Endothelial cell of umbilical vein (primary cell): ENCODE measurements at regions not wholly inside any gene's neighbourhood (a gene's known extent, or its start where the extent isn't known, plus 50 kb on each side); places are given as distances from the start of the nearest gene placed in this dataset.

Experiments
- BruUV-seq: library from RNA; stranded (reverse); fragments of 400-500 nt; replicated peaks from 2 replicates; lab custom pipeline; 2021; lab: Mats Ljungman, UMichigan
- CTCF ChIA-PET: fragments of 300-600, 350-600 bp; sonication (Branson Sonifier 250); formaldehyde crosslinking; loops from one replicate; lab custom pipeline; 2021; ENCODE audit warnings: antibody characterized with exemption, inconsistent platforms; lab: Charles Lee
- POLR2A ChIA-PET: fragments of 300-600, 350-600 bp; sonication (Branson Sonifier 250); formaldehyde crosslinking; loops from one replicate; lab custom pipeline; 2021; ENCODE audit warnings: antibody characterized with exemption, inconsistent platforms; lab: Charles Lee
- DNase-seq: peaks from one replicate; pipeline ENCODE4 v3.0.0-alpha.2; 2011; ENCODE audit warnings: low read depth, low spot score
- FAIRE-seq: peaks from 2 replicates; lab custom pipeline; 2011; peaks lifted over from hg19 to GRCh38; lab: Jason Lieb, UNC
- H2AFZ ChIP-seq: 2 replicates; pipeline ENCODE4 v1.6.0; 2012; ENCODE audit warnings: low read depth, low read length, control low read depth, inconsistent platforms
- H3K27ac ChIP-seq: 2 replicates; pipeline ENCODE4 v1.5.1; 2011; ENCODE audit warnings: low read depth, mild to moderate bottlenecking, control low read depth, low read length, moderate library complexity; ENCODE audit not compliant: insufficient read depth
- H3K27me3 ChIP-seq, 2 experiments: 2 replicates each; pipeline versions ENCODE4 v1.6.0 to v1.6.1; 2011; ENCODE audit warnings: low read length in 2 of 2, mixed read lengths in 1 of 2; ENCODE audit not compliant: control insufficient read depth in 2 of 2, insufficient read depth in 2 of 2
- H3K36me3 ChIP-seq, 2 experiments: 2 replicates in 1 of 2; 3 replicates in 1 of 2; pipeline ENCODE4 v1.5.1; 2011; ENCODE audit warnings: low read length in 2 of 2, mild to moderate bottlenecking in 1 of 2, moderate library complexity in 1 of 2; ENCODE audit not compliant: control insufficient read depth in 2 of 2, insufficient read depth in 2 of 2; ENCODE audit errors: extremely low read depth in 1 of 2
- H3K4me1 ChIP-seq: 3 replicates; pipeline ENCODE4 v1.5.1; 2011; ENCODE audit warnings: mild to moderate bottlenecking, low read length; ENCODE audit not compliant: control insufficient read depth, insufficient read depth; ENCODE audit errors: extremely low read depth
- H3K4me2 ChIP-seq: 2 replicates; pipeline ENCODE4 v1.6.1; 2011; ENCODE audit warnings: low read length, control low read depth, mixed read lengths; ENCODE audit not compliant: insufficient read depth
- H3K4me3 ChIP-seq, 3 experiments: fragments of 200-600 bp in 1 of 3; sonication (generic), shearing (Covaris generic) in 1 of 3; replicated peaks in 1 of 3; 2 replicates each; pipeline ENCODE4 v1.5.1; 2011 to 2016; ENCODE audit warnings: control low read depth in 3 of 3, low read length in 3 of 3, mild to moderate bottlenecking in 2 of 3, inconsistent platforms in 1 of 3, low read depth in 1 of 3, moderate library complexity in 1 of 3; ENCODE audit not compliant: insufficient read depth in 1 of 3
- H3K79me2 ChIP-seq: 2 replicates; pipeline ENCODE4 v1.6.0; 2012; ENCODE audit warnings: low read length, inconsistent platforms; ENCODE audit not compliant: control insufficient read depth, insufficient read depth
- H3K9ac ChIP-seq: replicated peaks from 2 replicates; pipeline ENCODE3; 2011; ENCODE audit warnings: low read length, control low read depth; ENCODE audit not compliant: insufficient read depth; ENCODE audit errors: extremely low read depth
- H3K9me1 ChIP-seq: replicated peaks from 3 replicates; pipeline ENCODE4 v1.6.0; 2011; ENCODE audit warnings: mild to moderate bottlenecking, low read length; ENCODE audit not compliant: control insufficient read depth, insufficient read depth; ENCODE audit errors: extremely low read depth
- H3K9me3 ChIP-seq: replicated peaks from 2 replicates; pipeline ENCODE4 v1.5.1; 2012; ENCODE audit warnings: low read length, inconsistent platforms; ENCODE audit not compliant: control insufficient read depth, insufficient read depth
- H4K20me1 ChIP-seq: replicated peaks from 2 replicates; pipeline ENCODE3; 2011; ENCODE audit warnings: mild to moderate bottlenecking, low read length; ENCODE audit not compliant: control insufficient read depth, insufficient read depth; ENCODE audit errors: extremely low read depth
- EZH2 ChIP-seq: IDR thresholded peaks from 2 replicates; pipeline ENCODE4 v1.6.1; 2012; ENCODE audit warnings: borderline replicate concordance, low read depth, mild to moderate bottlenecking, moderate library complexity, low read length, inconsistent platforms; ENCODE audit not compliant: severe bottlenecking
- FOS ChIP-seq: IDR thresholded peaks from 2 replicates; pipeline ENCODE4 v1.6.1; 2011; ENCODE audit warnings: mild to moderate bottlenecking, low read length, moderate library complexity, borderline replicate concordance; ENCODE audit not compliant: insufficient read depth
- JUN ChIP-seq: IDR thresholded peaks from 2 replicates; pipeline ENCODE4 v1.6.1; 2011; ENCODE audit warnings: borderline replicate concordance, low read depth; ENCODE audit not compliant: insufficient read length, insufficient read depth
- MYC ChIP-seq: IDR thresholded peaks from one replicate; pipeline ENCODE4 v1.6.1; 2011; ENCODE audit warnings: mild to moderate bottlenecking, low read depth, low read length
- POLR2A ChIP-seq: IDR thresholded peaks from 2 replicates; pipeline ENCODE4 v1.6.1; 2012; ENCODE audit warnings: low read depth, mild to moderate bottlenecking, control low read depth, low read length
- POLR2AphosphoS5 ChIP-seq: IDR thresholded peaks from 2 replicates; pipeline ENCODE4 v1.6.1; 2012; ENCODE audit warnings: low read depth, mild to moderate bottlenecking, control low read depth, low read length, moderate library complexity; ENCODE audit not compliant: insufficient read depth
- dilution Hi-C: fragments of 300-500 bp; cut with MboI; formaldehyde crosslinking; loops from one replicate; pipeline ENCODE4 v1.15.0; 2019; ENCODE audit warnings: low sequenced_read_pairs; ENCODE audit not compliant: extremely low pct_ligation_motif_present
- intact Hi-C: fragments of 100-400 bp; cut with micrococcal nuclease; formaldehyde crosslinking; loops from one replicate; pipeline ENCODE4 v1.10.0; 2022
- TF ChIP-seq, protein P1 (sequence below), 2 donors: IDR thresholded peaks; 1 replicate in 1 of 2; 2 replicates in 1 of 2; pipeline ENCODE4 v1.5.1; 2011; ENCODE audit warnings: low read length in 2 of 2, mild to moderate bottlenecking in 2 of 2, moderate library complexity in 2 of 2, control low read depth in 1 of 2, inconsistent platforms in 1 of 2, low read depth in 1 of 2; ENCODE audit not compliant: insufficient read depth in 1 of 2; ENCODE audit errors: extremely low read depth in 1 of 2
- TF ChIP-seq, protein P2 (sequence below): IDR thresholded peaks from 2 replicates; pipeline ENCODE4 v1.6.1; 2011; ENCODE audit not compliant: insufficient read depth, insufficient read length

DNA sequence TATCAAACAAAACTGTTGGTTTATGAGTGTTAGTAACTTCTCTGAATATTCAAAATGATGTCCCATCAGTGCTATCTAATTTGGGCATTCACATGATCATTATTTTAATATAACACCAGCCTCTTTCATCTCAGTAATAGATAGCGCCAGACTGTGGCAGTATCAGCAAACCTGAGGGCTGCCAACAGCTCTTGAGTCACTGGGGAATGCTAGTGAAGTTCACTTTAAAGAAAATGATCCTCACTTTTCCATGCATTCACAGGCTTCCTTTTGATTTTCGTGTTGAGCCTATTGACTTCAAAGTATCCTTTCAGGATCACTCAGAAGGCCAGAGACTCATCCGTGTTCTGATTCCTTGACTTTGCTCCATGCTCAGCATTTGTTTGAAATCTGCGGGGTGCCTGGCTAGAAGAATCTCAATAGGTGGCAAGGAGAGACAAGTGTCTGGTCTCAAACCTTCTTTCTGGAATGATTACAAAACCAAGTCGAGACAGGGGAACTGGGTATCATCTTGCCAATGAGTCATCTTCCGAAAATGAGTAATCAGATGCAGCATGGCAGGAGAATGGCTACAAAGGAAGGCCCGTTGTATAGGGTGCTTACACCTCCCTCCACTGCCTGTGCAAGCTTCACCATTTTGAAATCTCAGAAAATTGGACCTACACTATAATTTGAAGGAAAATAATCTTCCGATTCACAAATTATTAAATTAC, 509.1 kb downstream of the RASEF start:
- H3K9ac ChIP-seq, result no peak overlapping the region
- H3K36me3 ChIP-seq, result no peaks in the 10 kb centered on the region
- CTCF ChIA-PET, result no interaction called here
- BruUV-seq, result no TSS peak
- DNase-seq (no peak), FAIRE-seq (no peak)
- H3K27me3 ChIP-seq, result no peaks in the 10 kb centered on the region
- H4K20me1 ChIP-seq, result no peaks in the 10 kb centered on the region
- POLR2A ChIA-PET, result no interaction called here
- dilution Hi-C loops, result no loop called here
- H2AFZ ChIP-seq, result no peak overlapping the region
- intact Hi-C loops, result no loop called here
- TF ChIP-seq, protein P1, sequence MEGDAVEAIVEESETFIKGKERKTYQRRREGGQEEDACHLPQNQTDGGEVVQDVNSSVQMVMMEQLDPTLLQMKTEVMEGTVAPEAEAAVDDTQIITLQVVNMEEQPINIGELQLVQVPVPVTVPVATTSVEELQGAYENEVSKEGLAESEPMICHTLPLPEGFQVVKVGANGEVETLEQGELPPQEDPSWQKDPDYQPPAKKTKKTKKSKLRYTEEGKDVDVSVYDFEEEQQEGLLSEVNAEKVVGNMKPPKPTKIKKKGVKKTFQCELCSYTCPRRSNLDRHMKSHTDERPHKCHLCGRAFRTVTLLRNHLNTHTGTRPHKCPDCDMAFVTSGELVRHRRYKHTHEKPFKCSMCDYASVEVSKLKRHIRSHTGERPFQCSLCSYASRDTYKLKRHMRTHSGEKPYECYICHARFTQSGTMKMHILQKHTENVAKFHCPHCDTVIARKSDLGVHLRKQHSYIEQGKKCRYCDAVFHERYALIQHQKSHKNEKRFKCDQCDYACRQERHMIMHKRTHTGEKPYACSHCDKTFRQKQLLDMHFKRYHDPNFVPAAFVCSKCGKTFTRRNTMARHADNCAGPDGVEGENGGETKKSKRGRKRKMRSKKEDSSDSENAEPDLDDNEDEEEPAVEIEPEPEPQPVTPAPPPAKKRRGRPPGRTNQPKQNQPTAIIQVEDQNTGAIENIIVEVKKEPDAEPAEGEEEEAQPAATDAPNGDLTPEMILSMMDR (IDR thresholded peaks at IDR 0.05; ENCODE audit: extremely low read depth in 1 of 2, insufficient read depth in 1 of 2, low read depth in 1 of 2, low read length in 2 of 2), result no peak
- TF ChIP-seq EZH2, result no peak
- TF ChIP-seq, protein P2, sequence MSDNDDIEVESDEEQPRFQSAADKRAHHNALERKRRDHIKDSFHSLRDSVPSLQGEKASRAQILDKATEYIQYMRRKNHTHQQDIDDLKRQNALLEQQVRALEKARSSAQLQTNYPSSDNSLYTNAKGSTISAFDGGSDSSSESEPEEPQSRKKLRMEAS, result no peak
- no peak for TF ChIP-seq FOS
- no peak for TF ChIP-seq MYC
- no peak for TF ChIP-seq POLR2AphosphoS5
- no peak for TF ChIP-seq POLR2A
- no peak for TF ChIP-seq JUN
- no peaks in the 10 kb centered on the region for H3K9me1 ChIP-seq
- no peaks in the 10 kb centered on the region for H3K79me2 ChIP-seq
- H3K9me3 ChIP-seq, result no peaks in the 10 kb centered on the region
- no peak overlapping the region for H3K4me3 ChIP-seq
- H3K4me2 ChIP-seq, result no peak overlapping the region
- H3K4me1 ChIP-seq, result no peaks in the 10 kb centered on the region
- H3K27ac ChIP-seq, result no peak overlapping the region
